ENCODE measurements at regions not wholly inside any gene's neighbourhood (a gene's known extent, or its start where the extent isn't known, plus 50 kb on each side); places are given as distances from the start of the nearest gene placed in this dataset.

GRCh38 chr2:236689393-236689700 lies 119.7 kb downstream of the ACKR3 start:
- TF ChIP-seq CTCF (IDR thresholded peaks at IDR 0.05) (no peak), POLR2A (IDR thresholded peaks at IDR 0.05) (no peak)

Measured in body of pancreas (tissue), 4 donors.